Smooth muscle cell (in vitro differentiated cells): ENCODE measurements at regions not wholly inside any gene's neighbourhood (a gene's known extent, or its start where the extent isn't known, plus 50 kb on each side); places are given as distances from the start of the nearest gene placed in this dataset.

Experiments used
- DNase-seq: peaks from one replicate; lab custom pipeline; 2025; ENCODE audit not compliant: unreplicated experiment; lab: John Stamatoyannopoulos, UW
- H2AFZ ChIP-seq: fragments of 200-600 bp; sonication (generic); 2 replicates; pipeline ENCODE4 v1.6.0; 2016; ENCODE audit warnings: antibody characterized with exemption, low read depth, mild to moderate bottlenecking
- H3F3A ChIP-seq: fragments of 200-600 bp; sonication (generic); 2 replicates; pipeline ENCODE4 v1.6.0; 2017; ENCODE audit warnings: antibody characterized with exemption, low read depth
- H3K27ac ChIP-seq: fragments of 200-600 bp; sonication (generic); 2 replicates; pipeline ENCODE4 v1.5.1; 2016; ENCODE audit warnings: low read depth, mild to moderate bottlenecking
- H3K27me3 ChIP-seq: fragments of 200-600 bp; sonication (generic); 2 replicates; pipeline ENCODE4 v1.6.1; 2016; ENCODE audit warnings: low read depth, mild to moderate bottlenecking
- H3K36me3 ChIP-seq: fragments of 200-600 bp; sonication (generic); 2 replicates; pipeline ENCODE4 v1.5.1; 2016; ENCODE audit warnings: low read depth
- H3K4me1 ChIP-seq: fragments of 200-600 bp; sonication (generic); 2 replicates; pipeline ENCODE4 v1.5.1; 2016; ENCODE audit warnings: low read depth
- H3K4me2 ChIP-seq: fragments of 200-600 bp; sonication (generic); 2 replicates; pipeline ENCODE4 v1.6.0; 2016; ENCODE audit warnings: mild to moderate bottlenecking
- H3K4me3 ChIP-seq: fragments of 200-600 bp; sonication (generic); 2 replicates; pipeline ENCODE4 v1.5.1; 2016; ENCODE audit warnings: mild to moderate bottlenecking
- H3K79me2 ChIP-seq: fragments of 200-600 bp; sonication (generic); 2 replicates; pipeline ENCODE4 v1.6.0; 2016; ENCODE audit warnings: low read depth, mild to moderate bottlenecking
- H3K9ac ChIP-seq: fragments of 200-600 bp; sonication (generic); 2 replicates; pipeline ENCODE4 v1.6.0; 2016; ENCODE audit warnings: low read depth
- H3K9me3 ChIP-seq: fragments of 200-600 bp; sonication (generic); replicated peaks from 2 replicates; pipeline ENCODE4 v1.5.1; 2016; ENCODE audit warnings: low read depth
- H4K20me1 ChIP-seq: fragments of 200-600 bp; sonication (generic); 2 replicates; pipeline ENCODE4 v1.6.0; 2016; ENCODE audit warnings: low read depth
- CTCF ChIP-seq: fragments of 200-600 bp; sonication (generic); IDR thresholded peaks from 2 replicates; pipeline ENCODE4 v1.5.1; 2017; ENCODE audit warnings: borderline replicate concordance, mild to moderate bottlenecking, antibody characterized with exemption; ENCODE audit not compliant: insufficient read depth, poor library complexity, severe bottlenecking
- WGBS: methylation state at CpG from one replicate; pipeline ENCODE4 v1.1.7; 2016; ENCODE audit warnings: low lambda C conversion rate; 5-methylcytosine and 5-hydroxymethylcytosine counted together

DNA sequence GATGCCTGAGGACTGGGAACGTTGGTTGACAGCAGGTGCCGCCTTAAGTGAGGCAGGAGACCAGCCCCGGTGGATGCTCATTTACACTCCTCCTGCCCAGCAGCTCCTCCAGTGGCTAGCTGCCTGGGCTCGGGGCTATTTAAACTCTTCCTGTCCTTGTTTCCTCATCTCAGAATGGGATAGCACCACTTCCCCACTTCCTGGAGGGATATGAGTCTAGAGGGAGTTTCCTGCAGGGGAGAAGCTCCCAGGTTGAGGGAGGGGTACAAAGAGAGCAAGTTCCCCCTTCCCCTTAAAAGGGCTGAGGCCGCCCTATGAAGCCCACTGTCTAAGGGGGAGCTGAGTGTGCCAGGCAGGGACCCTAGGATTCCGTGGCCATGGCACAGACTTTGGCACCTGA is 311.2 kb downstream of the AACS start:
- Histone ChIP-seq H3K36me3 (no peaks in the 10 kb centered on the region), H3K9ac (no peak overlapping the region), H4K20me1 (no peaks in the 10 kb centered on the region), H3K27me3 (no peaks in the 10 kb centered on the region), H3K4me3 (no peak overlapping the region), H3K27ac (no peak overlapping the region), H2AFZ (no peak overlapping the region), H3F3A (no peaks in the 10 kb centered on the region), H3K79me2 (no peaks in the 10 kb centered on the region), H3K4me1 (no peaks in the 10 kb centered on the region), H3K9me3 (no peaks in the 10 kb centered on the region), H3K4me2 (no peak overlapping the region)
- DNase-seq: no peak
- 74% methylated on average over 6 of the region's 6 CpGs for WGBS
- TF ChIP-seq CTCF: no peak

- Histone ChIP-seq H3K9ac (no peak overlapping the region), H3K4me1 (no peaks in the 10 kb centered on the region), H4K20me1 (no peaks in the 10 kb centered on the region), H3K79me2 (no peaks in the 10 kb centered on the region), H3K4me3 (no peak overlapping the region), H2AFZ (no peak overlapping the region), H3F3A (no peaks in the 10 kb centered on the region), H3K9me3 (no peaks in the 10 kb centered on the region), H3K27me3 (no peaks in the 10 kb centered on the region), H3K36me3 (no peaks in the 10 kb centered on the region), H3K27ac (no peak overlapping the region), H3K4me2 (no peak overlapping the region)
- 100% methylated on average over 1 of the region's 1 CpG for WGBS
- TF ChIP-seq CTCF: no peak
- DNase-seq: no peak
Observed at GRCh38 chr12:125377093-125377492, 311.9 kb downstream of the AACS start.

GRCh38 chr12:125381373-125381772 is 316.1 kb downstream of the AACS start:
- Histone ChIP-seq H3K27ac (no peak overlapping the region), H2AFZ (no peak overlapping the region), H3K27me3 (no peaks in the 10 kb centered on the region), H3K4me2 (no peak overlapping the region), H3F3A (no peaks in the 10 kb centered on the region), H3K36me3 (no peaks in the 10 kb centered on the region), H3K79me2 (no peaks in the 10 kb centered on the region), H3K4me1 (no peaks in the 10 kb centered on the region), H3K9me3 (no peaks in the 10 kb centered on the region), H3K4me3 (no peak overlapping the region), H3K9ac (no peak overlapping the region), H4K20me1 (no peaks in the 10 kb centered on the region)
- DNase-seq: no peak
- WGBS: 80% methylated on average over 4 of the region's 4 CpGs
- TF ChIP-seq CTCF: no peak

DNA sequence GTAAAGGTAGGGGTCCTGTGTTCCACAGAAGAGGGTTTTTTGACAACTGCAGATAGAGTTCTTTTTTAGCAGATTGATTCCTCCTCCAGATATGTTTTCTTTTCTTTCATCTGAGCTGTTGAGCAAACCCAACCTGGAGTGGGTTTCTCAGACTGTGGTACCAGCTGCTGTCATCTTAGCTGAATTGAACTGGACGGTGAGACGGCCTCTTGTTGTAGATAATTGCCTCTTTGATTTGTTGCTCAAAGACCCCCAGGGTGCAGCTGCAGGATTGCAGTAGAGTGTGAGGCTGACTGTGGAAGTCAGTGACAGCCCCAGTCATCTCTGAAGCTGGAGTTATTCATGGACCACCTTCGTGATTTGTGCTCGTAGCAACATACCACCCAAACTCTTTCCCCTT is 317.7 kb downstream of the AACS start:
- no peak for TF ChIP-seq CTCF
- WGBS: 75% methylated on average over 4 of the region's 4 CpGs
- Histone ChIP-seq H3K79me2 (no peaks in the 10 kb centered on the region), H3K27me3 (no peaks in the 10 kb centered on the region), H4K20me1 (no peaks in the 10 kb centered on the region), H3K27ac (no peak overlapping the region), H3K36me3 (no peaks in the 10 kb centered on the region), H2AFZ (no peak overlapping the region), H3F3A (no peaks in the 10 kb centered on the region), H3K4me1 (no peaks in the 10 kb centered on the region), H3K4me3 (no peak overlapping the region), H3K9ac (no peak overlapping the region), H3K4me2 (no peak overlapping the region), H3K9me3 (no peaks in the 10 kb centered on the region)
- DNase-seq: no peak
